A549 (cell line): ENCODE measurements at regions not wholly inside any gene's neighbourhood (a gene's known extent, or its start where the extent isn't known, plus 50 kb on each side); places are given as distances from the start of the nearest gene placed in this dataset.

ENCODE experiments used
- ATAC-seq, 2 experiments: fragments of 200-7000 bp in 1 of 2; fragments of >200 bp in 1 of 2; cut with Nextera tagmentation in 1 of 2; cut with Tn5 transposase in 1 of 2; 3 replicates each; pipeline versions ENCODE4 v1.8.0 to v1.9.1; 2018 to 2020; ENCODE audit warnings: mild to moderate bottlenecking in 1 of 2, moderate library complexity in 1 of 2
- CTCF ChIA-PET: fragments of 300-600 bp; sonication (Branson Sonifier 250); formaldehyde crosslinking; extraction: SDS; loops from one replicate; lab custom pipeline; 2021; ENCODE audit warnings: antibody characterized with exemption, inconsistent platforms; lab: Yijun Ruan, JAX
- POLR2A ChIA-PET: fragments of 350-600 bp; formaldehyde crosslinking; extraction: SDS; loops from one replicate; lab custom pipeline; 2021; ENCODE audit warnings: antibody characterized with exemption, inconsistent platforms; lab: Yijun Ruan, JAX
- DNase-seq, 2 experiments: peaks; one replicate each; pipeline versions ENCODE4 v3.0.0 to v3.0.0-alpha.2; 2011 to 2016; ENCODE audit warnings: low read depth in 1 of 2, low spot score in 1 of 2
- FAIRE-seq: peaks from 2 replicates; lab custom pipeline; 2011; peaks lifted over from hg19 to GRCh38; lab: Jason Lieb, UNC
- H3K27ac ChIP-seq, 2 experiments: fragments of >200 bp; sonication (Bioruptor Twin); formaldehyde crosslinking; 3 replicates each; pipeline ENCODE4 v1.5.1; 2016 to 2017
- H3K4me1 ChIP-seq: fragments of >200 bp; sonication (Bioruptor Twin); formaldehyde crosslinking; 3 replicates; pipeline ENCODE4 v1.6.1; 2016
- H3K4me2 ChIP-seq: fragments of >200 bp; sonication (Bioruptor Twin); formaldehyde crosslinking; 3 replicates; pipeline ENCODE4 v1.6.1; 2016
- H3K4me3 ChIP-seq: fragments of >200 bp; sonication (Bioruptor Twin); formaldehyde crosslinking; 3 replicates; pipeline ENCODE4 v1.5.1; 2016
- H3K9me3 ChIP-seq: fragments of >200 bp; sonication (Bioruptor Twin); formaldehyde crosslinking; 3 replicates; pipeline ENCODE4 v1.6.1; 2016
- CEBPB ChIP-seq, 2 experiments: fragments of >200 bp in 1 of 2; sonication (Bioruptor Twin) in 1 of 2; formaldehyde crosslinking in 1 of 2; IDR thresholded peaks; 2 replicates each; pipeline ENCODE4 v1.6.1; 2012 to 2016
- CHD2 ChIP-seq: fragments of 150-350 bp; IDR thresholded peaks from 2 replicates; pipeline ENCODE4 v1.6.1; 2014; ENCODE audit warnings: low read length; ENCODE audit not compliant: partially characterized antibody
- CHD4 ChIP-seq: fragments of 200-600 bp; sonication (generic); IDR thresholded peaks from 2 replicates; pipeline ENCODE4 v1.6.1; 2016; ENCODE audit warnings: antibody characterized with exemption, mild to moderate bottlenecking, borderline replicate concordance
- CTCF ChIP-seq: fragments of >200 bp; sonication (Bioruptor Twin); formaldehyde crosslinking; IDR thresholded peaks from 3 replicates; pipeline ENCODE4 v1.5.1; 2016
- EHMT2 ChIP-seq: fragments of 200-600 bp; sonication (generic); IDR thresholded peaks from 2 replicates; pipeline ENCODE4 v1.6.1; 2016; ENCODE audit warnings: antibody characterized with exemption, low read depth, mild to moderate bottlenecking, moderate library complexity
- FOSL2 ChIP-seq, 2 experiments: fragments of 450-650 bp in 1 of 2; fragments of >200 bp in 1 of 2; sonication (Bioruptor Twin) in 1 of 2; formaldehyde crosslinking; IDR thresholded peaks; 2 replicates each; pipeline versions ENCODE4 v1.5.0 to v1.6.1; 2016 to 2020; ENCODE audit warnings: mild to moderate bottlenecking in 1 of 2, moderate library complexity in 1 of 2
- GATA3 ChIP-seq: IDR thresholded peaks from 2 replicates; pipeline ENCODE4 v1.6.1; 2012; ENCODE audit warnings: borderline replicate concordance
- HOXA7 ChIP-seq: fragments of 250-450 bp; sonication (Bioruptor Pico); IDR thresholded peaks from 2 replicates; pipeline ENCODE4 v1.5.0; 2020; ENCODE audit warnings: mild to moderate bottlenecking, moderate library complexity
- HOXB5 ChIP-seq: fragments of 250-450 bp; sonication (Bioruptor Pico); IDR thresholded peaks from 2 replicates; pipeline ENCODE4 v1.5.0; 2020; ENCODE audit warnings: mild to moderate bottlenecking, moderate library complexity
- NR3C1 ChIP-seq: fragments of >200 bp; sonication (Bioruptor Twin); formaldehyde crosslinking; IDR thresholded peaks from 3 replicates; pipeline ENCODE4 v1.6.1; 2017
- PBX3 ChIP-seq: IDR thresholded peaks from 2 replicates; pipeline ENCODE4 v1.6.1; 2012
- RCOR1 ChIP-seq: fragments of 150-350 bp; IDR thresholded peaks from 2 replicates; pipeline ENCODE4 v1.6.1; 2014; ENCODE audit warnings: antibody characterized with exemption, low read length, low read depth
- REST ChIP-seq: fragments of 200-600 bp; sonication (generic); IDR thresholded peaks from 2 replicates; pipeline ENCODE4 v1.6.1; 2016; ENCODE audit warnings: antibody characterized with exemption, mild to moderate bottlenecking, moderate library complexity
- SMC3 ChIP-seq: fragments of >200 bp; sonication (Bioruptor Twin); formaldehyde crosslinking; IDR thresholded peaks from 3 replicates; pipeline ENCODE4 v1.6.1; 2018; ENCODE audit warnings: inconsistent platforms
- USF2 ChIP-seq: fragments of 450-650 bp; IDR thresholded peaks from 2 replicates; pipeline ENCODE4 v1.6.1; 2014; ENCODE audit warnings: antibody characterized with exemption
- ZC3H11A ChIP-seq: fragments of 450-650 bp; IDR thresholded peaks from 2 replicates; pipeline ENCODE4 v1.6.1; 2014; ENCODE audit warnings: antibody characterized with exemption, mild to moderate bottlenecking
- ZFP36 ChIP-seq: fragments of 450-650 bp; IDR thresholded peaks from 2 replicates; pipeline ENCODE4 v1.6.1; 2014; ENCODE audit warnings: borderline replicate concordance; ENCODE audit not compliant: partially characterized antibody
- WGBS: methylation state at CpG from one replicate; pipeline ENCODE4 v1.1.6; 2017; ENCODE audit errors: missing lambda C conversion rate; 5-methylcytosine and 5-hydroxymethylcytosine counted together
- TF ChIP-seq, protein P1 (sequence below): fragments of >200 bp; sonication (Bioruptor Twin); formaldehyde crosslinking; IDR thresholded peaks from 2 replicates; pipeline ENCODE4 v1.6.1; 2016
- TF ChIP-seq, protein P2 (sequence below): IDR thresholded peaks from 2 replicates; pipeline ENCODE4 v1.6.1; 2012

DNA sequence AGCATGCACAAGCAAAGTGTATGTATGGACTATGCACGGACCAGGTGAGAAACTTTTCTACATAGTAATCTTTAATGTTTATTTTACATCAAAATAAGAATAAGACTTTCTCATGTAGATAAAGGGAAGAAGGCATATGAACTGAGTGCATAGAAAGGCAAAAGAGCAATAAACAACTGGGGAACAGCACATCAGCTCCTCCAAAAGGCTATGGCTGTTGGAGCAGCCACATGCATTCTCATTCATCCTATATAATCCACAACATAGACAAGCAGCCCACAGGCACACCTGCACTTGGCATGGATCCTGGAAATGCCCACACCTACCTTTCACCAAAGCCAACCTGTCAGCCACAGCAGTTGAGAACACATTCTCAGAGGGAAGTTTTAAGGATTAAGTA is 586.9 kb upstream of the INTU start:
- Histone ChIP-seq H3K4me2 (no peak overlapping the region), H3K27ac (no peak overlapping the region), H3K4me1 (no peaks in the 10 kb centered on the region), H3K9me3 (no peaks in the 10 kb centered on the region), H3K4me3 (no peak overlapping the region)
- ChIA-PET POLR2A (no interaction called here), CTCF (no interaction called here)
- TF ChIP-seq GATA3 (no peak), SMC3 (no peak), NR3C1 (no peak), RCOR1 (no peak), EHMT2 (no peak), HOXA7 (no peak), USF2 (no peak), CHD2 (no peak), CTCF (no peak)
- TF ChIP-seq, protein P1, sequence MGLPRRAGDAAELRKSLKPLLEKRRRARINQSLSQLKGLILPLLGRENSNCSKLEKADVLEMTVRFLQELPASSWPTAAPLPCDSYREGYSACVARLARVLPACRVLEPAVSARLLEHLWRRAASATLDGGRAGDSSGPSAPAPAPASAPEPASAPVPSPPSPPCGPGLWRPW, result no peak
- FAIRE-seq, result no peak
- no peak for DNase-seq
- 22% methylated on average over 1 of the region's 1 CpG for WGBS
- no peak for ATAC-seq

- Histone ChIP-seq H3K4me1 (no peaks in the 10 kb centered on the region), H3K4me3 (no peak overlapping the region), H3K4me2 (no peak overlapping the region), H3K9me3 (no peaks in the 10 kb centered on the region), H3K27ac (no peak overlapping the region)
- CTCF ChIA-PET, result no interaction called here
- FAIRE-seq (no peak), ATAC-seq (no peak), DNase-seq (no peak)
- WGBS, result 12% methylated on average over 1 of the region's 1 CpG
- TF ChIP-seq ZFP36 (no peak), CTCF (no peak)
- POLR2A ChIA-PET, result no interaction called here
These were observed 584.8 kb upstream of the INTU start for GRCh38 chr4:127047930-127048329.

DNA sequence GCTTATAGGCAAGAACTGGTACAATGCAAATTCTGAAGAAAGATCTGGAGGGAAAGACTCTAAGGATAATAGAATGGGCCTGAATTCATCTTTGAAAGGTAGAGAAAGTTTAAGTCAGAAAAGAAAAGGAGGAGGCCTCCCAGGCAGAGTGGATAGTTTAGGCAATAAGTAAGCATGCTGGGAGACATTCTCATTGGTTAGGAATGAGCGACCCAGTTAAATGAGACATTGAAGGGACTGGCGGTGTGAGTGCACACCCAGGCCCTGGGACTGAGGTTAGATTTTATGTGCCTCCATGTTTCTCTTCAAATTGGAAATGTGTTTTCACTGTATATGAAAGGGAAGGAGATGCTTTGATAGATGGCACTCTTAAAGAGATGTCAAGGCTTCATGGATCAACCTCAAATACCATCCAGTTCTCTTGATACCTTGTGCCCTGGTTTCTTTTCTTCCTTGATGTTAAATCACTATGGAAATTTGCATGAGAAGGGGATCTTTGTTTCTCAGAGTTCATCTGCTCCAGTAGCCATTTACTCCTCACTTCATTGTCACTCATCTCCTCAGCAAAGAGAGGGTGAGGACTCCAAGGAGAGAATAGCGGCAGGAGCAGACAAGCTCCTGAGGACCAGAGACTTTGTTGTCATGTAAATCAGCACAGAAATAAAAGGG is 584.2 kb upstream of the INTU start:
- Histone ChIP-seq H3K4me2 (no peak overlapping the region), H3K9me3 (no peaks in the 10 kb centered on the region), H3K4me3 (no peak overlapping the region), H3K27ac (no peak overlapping the region), H3K4me1 (no peaks in the 10 kb centered on the region)
- ChIA-PET POLR2A (interaction anchor here (0.7 kb wide), 1 partner anchor 258 kb away, joined by 3 read pairs; no protein-coding TSS in a partner anchor), CTCF (no interaction called here)
- TF ChIP-seq FOSL2 (IDR thresholded peaks at IDR 0.05) (no peak), FOSL2 (CRISPR knock-in tag; IDR thresholded peaks at IDR 0.05) (no peak), PBX3 (no peak), ZC3H11A (no peak), NR3C1 (no peak), CEBPB (IDR thresholded peaks at IDR 0.05) (no peak), CHD2 (no peak), HOXB5 (no peak), CHD4 (no peak), GATA3 (no peak), SMC3 (no peak), REST (no peak)
- TF ChIP-seq, protein P1, result no peak
- TF ChIP-seq, protein P2, sequence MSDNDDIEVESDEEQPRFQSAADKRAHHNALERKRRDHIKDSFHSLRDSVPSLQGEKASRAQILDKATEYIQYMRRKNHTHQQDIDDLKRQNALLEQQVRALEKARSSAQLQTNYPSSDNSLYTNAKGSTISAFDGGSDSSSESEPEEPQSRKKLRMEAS, result no peak
- DNase-seq (no peak), ATAC-seq (no peak), FAIRE-seq (no peak)
- 76% methylated on average over 3 of the region's 3 CpGs for WGBS
